Activated CD4-positive, alpha-beta T cell treated with anti-CD3 and anti-CD28 coated beads, Interleukin-2, amount 50 U/mL, for 48 hours (primary cell): ENCODE measurements at regions not wholly inside any gene's neighbourhood (a gene's known extent, or its start where the extent isn't known, plus 50 kb on each side); places are given as distances from the start of the nearest gene placed in this dataset.

Experiments
- DNase-seq, 2 experiments: peaks; one replicate each; pipeline ENCODE4 v3.0.0-alpha.2; 2020

GRCh38 chr14:36408388-36408787, 88.0 kb upstream of the MBIP start:
- DNase-seq = no peak

- no peak for DNase-seq
Observed at GRCh38 chr14:36405589-36406274, 85.3 kb upstream of the MBIP start.

- DNase-seq = no peak
Observed at GRCh38 chr14:36402867-36403266, 82.4 kb upstream of the MBIP start.

GRCh38 chr14:36398463-36399291, 78.2 kb upstream of the MBIP start:
- no peak for DNase-seq

- no peak for DNase-seq
Observed at GRCh38 chr14:36397357-36397756, 76.9 kb upstream of the MBIP start.

GRCh38 chr14:36396798-36397197, 76.4 kb upstream of the MBIP start:
- DNase-seq = no peak

GRCh38 chr14:36394593-36394992, 74.2 kb upstream of the MBIP start:
- DNase-seq = no peak

- DNase-seq = no peak
Observed at GRCh38 chr14:36390718-36391117, 70.3 kb upstream of the MBIP start.

GRCh38 chr14:36383767-36384431, 63.5 kb upstream of the MBIP start:
- DNase-seq = no peak

- peak; percentile 77 to 82 for DNase-seq
Observed at GRCh38 chr14:36373982-36374673, 53.7 kb upstream of the MBIP start.
